Suprapubic skin (tissue), 4 donors: ENCODE measurements at regions not wholly inside any gene's neighbourhood (a gene's known extent, or its start where the extent isn't known, plus 50 kb on each side); places are given as distances from the start of the nearest gene placed in this dataset.

Source experiments
- CTCF ChIP-seq, 2 donors: fragments of 200-600 bp in 1 of 2; fragments of 450-650 bp in 1 of 2; sonication (generic) in 1 of 2; IDR thresholded peaks; one replicate each; pipeline ENCODE4 v1.5.1; 2016 to 2019; ENCODE audit warnings: antibody characterized with exemption in 2 of 2, mild to moderate bottlenecking in 1 of 2, moderate library complexity in 1 of 2
- EP300 ChIP-seq: sonication (generic); formaldehyde crosslinking; IDR thresholded peaks from one replicate; pipeline ENCODE4 v1.6.1; 2017; ENCODE audit warnings: antibody characterized with exemption
- POLR2A ChIP-seq, 2 donors: fragments of 450-650 bp; IDR thresholded peaks; one replicate each; pipeline ENCODE4 v1.6.1; 2017; ENCODE audit warnings: antibody characterized with exemption in 2 of 2, mild to moderate bottlenecking in 2 of 2, moderate library complexity in 2 of 2
- POLR2AphosphoS5 ChIP-seq, 3 donors: sonication (generic); formaldehyde crosslinking; IDR thresholded peaks; one replicate each; pipeline ENCODE4 v1.6.1; 2017; ENCODE audit warnings: antibody characterized with exemption in 3 of 3

- TF ChIP-seq CTCF (IDR thresholded peaks at IDR 0.05) (no peak), POLR2A (IDR thresholded peaks at IDR 0.05) (no peak), POLR2AphosphoS5 (IDR thresholded peaks at IDR 0.05) (no peak), EP300 (no peak)
These were observed 79.1 kb upstream of the PCDH17 start for GRCh38 chr13:57552437-57552836.
